OCI-LY7 (cell line): ENCODE measurements at regions not wholly inside any gene's neighbourhood (a gene's known extent, or its start where the extent isn't known, plus 50 kb on each side); places are given as distances from the start of the nearest gene placed in this dataset.

Experiments
- BruUV-seq: library from RNA; stranded (reverse); fragments of 400-500 nt; replicated peaks from 2 replicates; lab custom pipeline; 2021; lab: Mats Ljungman, UMichigan
- CTCF ChIA-PET: fragments of 300-600 bp; sonication (Branson Sonifier 250); formaldehyde crosslinking; loops from one replicate; lab custom pipeline; 2022; ENCODE audit warnings: antibody characterized with exemption; ENCODE audit not compliant: unreplicated experiment; lab: Charles Lee
- POLR2A ChIA-PET: fragments of 300-600 bp; sonication (Branson Sonifier 250); formaldehyde crosslinking; loops from one replicate; lab custom pipeline; 2022; ENCODE audit warnings: antibody characterized with exemption; lab: Charles Lee
- DNase-seq: peaks from one replicate; pipeline ENCODE4 v3.0.0-alpha.2; 2015; ENCODE audit warnings: low spot score
- H2AFZ ChIP-seq: fragments of 200-600 bp; sonication (generic), shearing (Covaris generic); 2 replicates; pipeline ENCODE4 v1.6.1; 2014; ENCODE audit warnings: mild to moderate bottlenecking, antibody characterized with exemption, low read length, moderate library complexity
- H3K27ac ChIP-seq: fragments of 200-600 bp; sonication (generic); 2 replicates; pipeline ENCODE4 v1.5.1; 2014; ENCODE audit warnings: mixed run types, low read depth, mild to moderate bottlenecking, moderate library complexity, low read length, inconsistent platforms; ENCODE audit not compliant: poor library complexity, severe bottlenecking
- H3K36me3 ChIP-seq: fragments of 200-600 bp; sonication (generic); 2 replicates; pipeline ENCODE4 v1.6.1; 2014; ENCODE audit warnings: mild to moderate bottlenecking, antibody characterized with exemption, low read length, moderate library complexity, mixed read lengths; ENCODE audit not compliant: insufficient read depth
- H3K4me1 ChIP-seq: fragments of 200-600 bp; sonication (generic); 2 replicates; pipeline ENCODE4 v1.5.1; 2014; ENCODE audit warnings: mild to moderate bottlenecking, low read length; ENCODE audit not compliant: insufficient read depth, poor library complexity, severe bottlenecking
- H3K4me2 ChIP-seq: fragments of 200-600 bp; sonication (generic); 2 replicates; pipeline ENCODE4 v1.6.1; 2014; ENCODE audit warnings: mild to moderate bottlenecking, low read length
- H3K4me3 ChIP-seq: fragments of 200-600 bp; sonication (generic); 2 replicates; pipeline ENCODE4 v1.5.1; 2014; ENCODE audit warnings: mild to moderate bottlenecking, low read depth, low read length; ENCODE audit not compliant: poor library complexity, severe bottlenecking
- H3K79me2 ChIP-seq: fragments of 200-600 bp; sonication (generic); 2 replicates; pipeline ENCODE4 v1.6.1; 2016; ENCODE audit warnings: low read depth, mild to moderate bottlenecking, low read length, moderate library complexity, mixed read lengths; ENCODE audit not compliant: insufficient read depth
- H3K9me2 ChIP-seq: fragments of 200-600 bp; sonication (generic); 2 replicates; pipeline ENCODE4 v1.6.1; 2016; ENCODE audit warnings: mild to moderate bottlenecking, low read length, mixed read lengths; ENCODE audit not compliant: insufficient read depth
- H3K9me3 ChIP-seq: fragments of 200-600 bp; sonication (generic); 2 replicates; pipeline ENCODE4 v1.6.1; 2014; ENCODE audit warnings: mild to moderate bottlenecking, mixed run types, low read length, mixed read lengths
- H4K20me1 ChIP-seq: fragments of 200-600 bp; sonication (generic); 2 replicates; pipeline ENCODE4 v1.6.1; 2014; ENCODE audit warnings: mild to moderate bottlenecking, antibody characterized with exemption, low read length, moderate library complexity, mixed read lengths; ENCODE audit not compliant: insufficient read depth
- CTCF ChIP-seq: fragments of 200-600 bp; sonication (generic); conservative IDR thresholded peaks from 2 replicates; pipeline ENCODE4 v1.5.1; 2014; ENCODE audit warnings: mild to moderate bottlenecking, antibody characterized with exemption, low read length, moderate library complexity, mixed read lengths
- EZH2phosphoT487 ChIP-seq: fragments of 200-600 bp; sonication (generic); IDR thresholded peaks from 2 replicates; pipeline ENCODE4 v1.6.1; 2018; ENCODE audit warnings: low read depth, borderline replicate concordance, mild to moderate bottlenecking, mixed run types, antibody characterized with exemption, low read length, moderate library complexity, mixed read lengths
- intact Hi-C: fragments of 100-400 bp; cut with micrococcal nuclease; formaldehyde crosslinking; loops from one replicate; pipeline ENCODE4 v1.10.0; 2022; ENCODE audit not compliant: unreplicated experiment

GRCh38 chr7:126303926-126304325 lies 948.8 kb downstream of the GRM8 start:
- intact Hi-C loops: no loop called here
- POLR2A ChIA-PET: no interaction called here
- no peaks in the 10 kb centered on the region for H3K4me1 ChIP-seq
- H4K20me1 ChIP-seq: no peaks in the 10 kb centered on the region
- H3K9me3 ChIP-seq: no peaks in the 10 kb centered on the region
- TF ChIP-seq EZH2phosphoT487 (no peak), CTCF (no peak)
- H3K4me2 ChIP-seq: no peak overlapping the region
- CTCF ChIA-PET: no interaction called here
- H3K36me3 ChIP-seq: no peaks in the 10 kb centered on the region
- H3K79me2 ChIP-seq: no peaks in the 10 kb centered on the region
- BruUV-seq: no TSS peak
- no peak overlapping the region for H2AFZ ChIP-seq
- DNase-seq: no peak
- no peak overlapping the region for H3K4me3 ChIP-seq
- H3K9me2 ChIP-seq: no peaks in the 10 kb centered on the region
- no peak overlapping the region for H3K27ac ChIP-seq

- TF ChIP-seq EZH2phosphoT487 (no peak), CTCF (peak; percentile 56)
- Histone ChIP-seq H3K27ac (no peak overlapping the region), H3K9me3 (no peaks in the 10 kb centered on the region), H3K79me2 (no peaks in the 10 kb centered on the region), H3K36me3 (no peaks in the 10 kb centered on the region), H2AFZ (no peak overlapping the region), H4K20me1 (no peaks in the 10 kb centered on the region), H3K4me2 (no peak overlapping the region), H3K4me1 (no peaks in the 10 kb centered on the region), H3K4me3 (no peak overlapping the region), H3K9me2 (no peaks in the 10 kb centered on the region)
- no TSS peak for BruUV-seq
- no peak for DNase-seq
- intact Hi-C loops: no loop called here
- CTCF ChIA-PET: no interaction called here
- POLR2A ChIA-PET: no interaction called here
Observed at GRCh38 chr7:126302639-126303038, 950.1 kb downstream of the GRM8 start.

GRCh38 chr7:126286317-126286716 lies 966.4 kb downstream of the GRM8 start:
- Histone ChIP-seq H3K36me3 (no peaks in the 10 kb centered on the region), H4K20me1 (no peaks in the 10 kb centered on the region), H3K4me1 (no peaks in the 10 kb centered on the region), H3K27ac (no peak overlapping the region), H2AFZ (no peak overlapping the region), H3K9me2 (no peaks in the 10 kb centered on the region), H3K4me2 (no peak overlapping the region), H3K9me3 (no peaks in the 10 kb centered on the region), H3K79me2 (no peaks in the 10 kb centered on the region), H3K4me3 (no peak overlapping the region)
- no peak for TF ChIP-seq CTCF
- no peak for TF ChIP-seq EZH2phosphoT487
- BruUV-seq: no TSS peak
- no peak for DNase-seq
- POLR2A ChIA-PET: no interaction called here
- intact Hi-C loops: no loop called here
- CTCF ChIA-PET: no interaction called here
